HG02610 (cell line): ENCODE measurements at regions not wholly inside any gene's neighbourhood (a gene's known extent, or its start where the extent isn't known, plus 50 kb on each side); places are given as distances from the start of the nearest gene placed in this dataset.

Experiments used
- ATAC-seq: cut with Tn5 transposase; IDR thresholded peaks from one replicate; pipeline ENCODE4 v1.9.1; 2021; ENCODE audit warnings: mild to moderate bottlenecking, moderate library complexity; ENCODE audit not compliant: unreplicated experiment

- no peak for ATAC-seq
Observed at GRCh38 chr10:128520211-128520815, 394.1 kb upstream of the MKI67 start.

GRCh38 chr10:128522551-128523308 is 396.5 kb upstream of the MKI67 start:
- no peak for ATAC-seq

GRCh38 chr10:128525444-128525843 is 399.2 kb upstream of the MKI67 start:
- no peak for ATAC-seq

- ATAC-seq, result no peak
Observed at GRCh38 chr10:128525936-128526335, 399.7 kb upstream of the MKI67 start.

- ATAC-seq, result no peak
Observed at GRCh38 chr10:128526791-128527375, 400.7 kb upstream of the MKI67 start.

GRCh38 chr10:128527711-128528110 is 401.5 kb upstream of the MKI67 start:
- no peak for ATAC-seq

- ATAC-seq, result no peak
Observed at GRCh38 chr10:128528167-128528566, 401.9 kb upstream of the MKI67 start.

- ATAC-seq, result no peak
Observed at GRCh38 chr10:128528781-128529180, 402.6 kb upstream of the MKI67 start.

- no peak for ATAC-seq
Observed at GRCh38 chr10:128529225-128529624, 403.0 kb upstream of the MKI67 start.

- no peak for ATAC-seq
Observed at GRCh38 chr10:128530301-128530700, 404.1 kb upstream of the MKI67 start.

GRCh38 chr10:128530946-128531345 is 404.7 kb upstream of the MKI67 start:
- no peak for ATAC-seq

- ATAC-seq, result no peak
Observed at GRCh38 chr10:128534686-128535085, 408.5 kb upstream of the MKI67 start.

- no peak for ATAC-seq
Observed at GRCh38 chr10:128536259-128536658, 410.0 kb upstream of the MKI67 start.

GRCh38 chr10:128537834-128538330 is 411.7 kb upstream of the MKI67 start:
- no peak for ATAC-seq

- ATAC-seq, result no peak
Observed at GRCh38 chr10:128538671-128539070, 412.4 kb upstream of the MKI67 start.

GRCh38 chr10:128539510-128540127 is 413.4 kb upstream of the MKI67 start:
- ATAC-seq, result no peak

GRCh38 chr10:128540128-128540762 is 414.0 kb upstream of the MKI67 start:
- no peak for ATAC-seq

GRCh38 chr10:128540781-128541761 is 414.8 kb upstream of the MKI67 start:
- no peak for ATAC-seq

GRCh38 chr10:128541926-128542475 is 415.8 kb upstream of the MKI67 start:
- ATAC-seq, result no peak

- no peak for ATAC-seq
Observed at GRCh38 chr10:128542659-128543058, 416.4 kb upstream of the MKI67 start.
